ENCODE measurements at regions not wholly inside any gene's neighbourhood (a gene's known extent, or its start where the extent isn't known, plus 50 kb on each side); places are given as distances from the start of the nearest gene placed in this dataset.
"Not testable (repeated sequence)": the region's sequence is repeated elsewhere in the genome, so short reads cannot be mapped to it uniquely, and the experiment has no call there.

GRCh38 chr5:101292199-101292598 is 389.1 kb upstream of the ST8SIA4 start:
- no peak for TF ChIP-seq FOXJ3 (CRISPR knock-in tag; IDR thresholded peaks at IDR 0.05; ENCODE audit: borderline replicate concordance)
- TF ChIP-seq MEIS1 (CRISPR knock-in tag; IDR thresholded peaks at IDR 0.05; ENCODE audit: borderline replicate concordance): no peak
- TF ChIP-seq THYN1 (CRISPR knock-in tag; IDR thresholded peaks at IDR 0.05; ENCODE audit: borderline replicate concordance, low read depth): no peak
- TF ChIP-seq NFAT5 (CRISPR knock-in tag; IDR thresholded peaks at IDR 0.05): no peak
- no peak for TF ChIP-seq FOSL1 (CRISPR knock-in tag; IDR thresholded peaks at IDR 0.05; ENCODE audit: borderline replicate concordance)
- TF ChIP-seq ZNF414 (CRISPR knock-in tag; IDR thresholded peaks at IDR 0.05): no peak
- TF ChIP-seq ZNF441 (CRISPR knock-in tag; IDR thresholded peaks at IDR 0.05; ENCODE audit: borderline replicate concordance): no peak
- TF ChIP-seq TRAFD1 (CRISPR knock-in tag; IDR thresholded peaks at IDR 0.05; ENCODE audit: borderline replicate concordance): no peak
- Histone ChIP-seq H3K4me2 (ENCODE audit: low read depth, low read length) (no peak overlapping the region), H3K4me1 (ENCODE audit: insufficient read depth, low read length) (no peaks in the 10 kb centered on the region), H3K4me3 (replicated peaks in 1 of 3; ENCODE audit: insufficient read depth in 1 of 3, low read depth in 2 of 3, low read length in 3 of 3) (no peak overlapping the region), H3K9ac (ENCODE audit: insufficient read depth, low read depth, low read length) (no peak overlapping the region), H3K36me3 (replicated peaks in 1 of 2; ENCODE audit: control insufficient read depth in 1 of 2, insufficient read depth in 2 of 2, low read length in 2 of 2) (no peaks in the 10 kb centered on the region), H4K20me1 (ENCODE audit: insufficient read depth, low read length) (no peaks in the 10 kb centered on the region), H2AFZ (ENCODE audit: low read length) (no peak overlapping the region), H3K9me3 (ENCODE audit: low read length) (no peaks in the 10 kb centered on the region), H3K27ac (ENCODE audit: extremely low read length, insufficient read depth, low read length) (no peak overlapping the region), H3K27me3 (ENCODE audit: control insufficient read depth in 1 of 2, insufficient read depth in 2 of 2, low read length in 2 of 2) (no peaks in the 10 kb centered on the region), H3K79me2 (ENCODE audit: insufficient read depth, low read length) (no peaks in the 10 kb centered on the region)
- CTCF ChIA-PET (ENCODE audit: low intra/inter-chr PET ratio, low total read pairs): no interaction called here
- intact Hi-C loops (cut with micrococcal nuclease; ENCODE audit: unreplicated experiment): no loop called here
- WGBS (ENCODE audit: low lambda C conversion rate): 2% methylated on average over 2 of the region's 2 CpGs
- ATAC-seq: no peak
- no peak for DNase-seq (ENCODE audit: low spot score)
- POLR2A ChIA-PET: no interaction called here
- no peak for FAIRE-seq
- no TSS peak for BruUV-seq (replicated peaks)
- in situ Hi-C loops (cut with HindIII; ENCODE audit: extremely low pct_ligation_motif_present, low pct_unique_long_range_greater_than_20kb): no loop called here

GRCh38 chr5:101290761-101291160 is 387.7 kb upstream of the ST8SIA4 start:
- H3K9ac ChIP-seq (ENCODE audit: insufficient read depth, low read depth, low read length); POLR2A ChIA-PET; ATAC-seq; H3K27ac ChIP-seq (ENCODE audit: extremely low read length, insufficient read depth, low read length); H3K27me3 ChIP-seq (ENCODE audit: control insufficient read depth in 1 of 2, insufficient read depth in 2 of 2, low read length in 2 of 2); H3K4me2 ChIP-seq (ENCODE audit: low read depth, low read length); DNase-seq (ENCODE audit: low spot score); in situ Hi-C loops (cut with HindIII; ENCODE audit: extremely low pct_ligation_motif_present, low pct_unique_long_range_greater_than_20kb); H4K20me1 ChIP-seq (ENCODE audit: insufficient read depth, low read length); intact Hi-C loops (cut with micrococcal nuclease; ENCODE audit: unreplicated experiment); CTCF ChIA-PET (ENCODE audit: low intra/inter-chr PET ratio, low total read pairs); H3K4me3 ChIP-seq (replicated peaks in 1 of 3; ENCODE audit: insufficient read depth in 1 of 3, low read depth in 2 of 3, low read length in 3 of 3); BruUV-seq (replicated peaks); H2AFZ ChIP-seq (ENCODE audit: low read length); H3K36me3 ChIP-seq (replicated peaks in 1 of 2; ENCODE audit: control insufficient read depth in 1 of 2, insufficient read depth in 2 of 2, low read length in 2 of 2); H3K79me2 ChIP-seq (ENCODE audit: insufficient read depth, low read length); H3K4me1 ChIP-seq (ENCODE audit: insufficient read depth, low read length); H3K9me3 ChIP-seq (ENCODE audit: low read length); FAIRE-seq: not testable (repeated sequence)
- WGBS (ENCODE audit: low lambda C conversion rate): 0% methylated on average over 1 of the region's 1 CpG
